NCI-H1105 treated with DMSO at 0.1 percent for 48 hours (cell line): ENCODE measurements at regions not wholly inside any gene's neighbourhood (a gene's known extent, or its start where the extent isn't known, plus 50 kb on each side); places are given as distances from the start of the nearest gene placed in this dataset.
"Not testable (repeated sequence)": the region's sequence is repeated elsewhere in the genome, so short reads cannot be mapped to it uniquely, and the experiment has no call there.

Experiments
- DNase-seq: peaks from one replicate; lab custom pipeline; 2025; lab: John Stamatoyannopoulos, UW

DNA sequence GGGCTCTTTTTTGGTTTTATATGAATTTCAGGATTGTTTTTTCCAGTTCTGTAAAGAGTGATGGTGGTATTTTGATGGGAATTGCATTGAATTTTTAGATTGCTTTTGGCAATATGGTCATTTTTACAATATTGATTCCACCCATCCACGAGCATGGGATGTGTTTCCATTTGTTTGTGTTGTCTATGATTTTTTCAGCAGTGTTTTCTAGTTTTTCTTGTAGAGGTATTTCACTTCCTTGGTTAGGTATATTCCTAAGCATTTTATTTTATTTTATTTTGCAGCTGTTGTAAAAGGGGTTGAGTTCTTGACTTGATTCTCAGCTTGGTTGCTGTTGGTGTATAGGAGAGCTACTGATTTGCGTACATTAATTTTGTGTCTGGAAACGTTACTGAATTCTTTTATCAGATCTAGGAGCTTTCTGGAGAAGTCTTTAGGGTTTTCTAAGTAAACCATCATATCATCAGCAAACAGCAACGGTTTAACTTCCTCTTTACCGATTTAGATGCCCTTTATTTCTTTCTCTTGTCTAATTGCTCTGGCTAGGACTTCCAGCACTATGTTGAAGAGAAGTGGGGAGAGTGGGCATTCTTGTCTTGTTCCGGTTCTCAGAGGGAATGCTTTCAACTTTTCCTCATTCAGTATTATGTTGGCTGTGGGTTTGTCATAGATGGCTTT is 69.4 kb upstream of the GNG12 start:
- not testable (repeated sequence) for DNase-seq

DNA sequence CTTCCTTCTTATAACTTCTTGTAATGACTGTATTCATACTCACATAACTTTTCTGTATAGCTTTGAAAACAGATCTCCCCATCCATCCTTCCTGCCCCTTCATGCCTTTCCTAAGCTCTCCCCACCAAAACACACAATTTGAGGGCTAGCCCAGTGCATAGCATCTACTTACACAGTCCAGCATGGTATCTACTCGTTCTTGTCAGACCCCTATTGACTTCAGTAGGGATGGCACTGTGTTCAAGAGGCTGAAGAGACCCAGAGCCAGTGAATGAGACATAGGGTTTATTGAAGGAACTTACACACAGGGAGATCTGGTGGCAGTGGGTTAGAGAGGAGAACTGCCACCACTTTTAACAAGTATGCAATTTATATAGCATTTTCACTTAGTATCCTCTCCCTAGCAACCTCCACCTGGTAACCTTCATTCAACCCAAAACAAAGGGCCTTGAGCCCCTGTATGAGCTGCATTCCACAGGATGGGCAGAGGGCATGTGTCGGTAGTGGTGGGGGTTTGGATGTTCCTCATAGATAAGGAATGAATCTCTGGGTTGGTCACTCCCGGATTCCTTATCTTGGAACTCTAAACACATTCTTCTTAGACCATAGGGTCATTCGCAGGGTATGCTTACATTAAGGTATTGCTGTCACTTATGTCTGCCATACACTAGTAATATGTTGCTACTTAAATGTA is 64.9 kb upstream of the GNG12 start:
- no peak for DNase-seq

DNA sequence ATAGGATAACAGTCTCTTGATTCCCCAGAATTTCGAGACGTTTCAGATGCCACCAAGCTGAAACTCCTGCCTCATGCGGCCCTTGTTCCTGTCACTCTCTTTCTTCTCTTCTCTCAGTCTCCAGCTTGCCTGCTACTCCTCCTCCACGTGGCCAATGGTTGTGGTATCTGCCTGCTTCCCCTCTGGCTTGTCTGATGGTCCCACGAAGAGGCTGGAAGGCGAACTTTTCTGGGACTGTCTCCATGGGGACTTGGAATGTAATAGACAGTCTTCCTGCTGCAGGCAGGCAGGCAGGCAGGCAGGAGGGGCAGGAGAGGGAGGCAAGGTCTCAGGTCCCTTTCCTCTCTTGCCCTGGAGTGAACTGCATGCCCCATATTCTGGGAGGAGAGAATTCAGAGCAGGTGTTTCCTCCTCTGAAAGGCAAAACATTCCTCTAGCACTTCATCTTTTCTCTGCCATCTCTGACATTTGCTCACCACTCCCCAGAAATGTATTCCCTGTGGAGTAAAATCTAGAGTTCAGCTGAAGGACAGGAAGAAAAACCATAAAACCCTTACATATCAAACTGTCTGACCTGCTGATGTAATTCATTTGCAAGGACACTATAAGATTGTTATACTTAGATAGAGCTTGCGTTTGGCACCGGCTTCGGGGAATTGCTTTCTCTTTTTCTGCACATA is 64.1 kb upstream of the GNG12 start:
- no peak for DNase-seq

DNA sequence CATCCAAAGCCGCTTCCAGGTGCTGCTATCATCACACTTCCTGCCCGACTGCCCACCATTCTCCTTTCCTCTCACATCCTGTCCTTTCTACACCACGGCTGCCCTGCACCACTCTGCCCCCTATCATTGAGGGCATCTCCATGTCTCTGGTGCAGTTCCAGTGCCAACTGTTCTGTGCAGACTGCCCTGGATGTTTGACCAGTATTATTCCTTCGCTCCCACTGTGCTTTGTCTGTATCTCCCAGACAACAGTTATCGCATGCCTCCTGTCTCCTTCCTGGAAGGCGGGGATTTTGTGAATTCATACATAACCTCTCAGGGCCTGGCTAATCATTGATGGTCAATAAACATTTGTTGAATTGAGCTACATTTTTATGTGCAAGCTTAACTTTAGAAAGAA is 63.6 kb upstream of the GNG12 start:
- DNase-seq, result no peak

DNA sequence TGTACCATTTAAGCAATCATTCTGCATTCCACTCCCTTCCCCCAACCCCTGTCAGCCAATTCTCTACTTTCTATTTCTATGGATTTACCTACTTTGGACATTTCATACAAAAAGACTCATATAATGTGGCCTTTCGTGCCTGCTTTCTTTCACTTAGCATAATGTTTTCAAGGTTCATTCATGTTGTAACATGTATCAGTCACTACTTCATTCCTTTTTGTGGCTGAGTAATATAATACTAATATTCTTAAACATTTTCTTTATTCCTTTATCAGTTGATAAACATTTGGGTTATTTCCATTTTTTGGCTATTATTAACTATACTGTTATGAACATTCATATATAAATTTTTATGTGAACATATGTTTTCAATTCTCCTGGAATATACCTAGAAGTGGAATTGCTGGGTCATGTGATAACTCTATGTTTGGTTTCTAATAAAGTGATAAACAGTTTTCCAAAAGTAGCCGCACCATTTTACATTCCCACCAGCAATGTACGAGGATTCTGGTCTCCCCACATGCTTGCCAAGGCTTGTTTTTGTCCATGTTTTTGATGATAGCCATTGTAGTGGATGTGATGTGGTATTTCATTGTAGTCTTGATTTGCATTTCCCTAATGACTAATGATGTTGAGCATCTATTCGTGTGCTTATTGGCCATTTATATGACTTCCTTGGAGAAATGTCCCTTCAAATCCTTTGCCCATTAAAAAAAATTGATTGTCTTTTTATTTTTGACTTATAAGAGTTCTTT is 61.9 kb upstream of the GNG12 start:
- DNase-seq, result no peak

DNA sequence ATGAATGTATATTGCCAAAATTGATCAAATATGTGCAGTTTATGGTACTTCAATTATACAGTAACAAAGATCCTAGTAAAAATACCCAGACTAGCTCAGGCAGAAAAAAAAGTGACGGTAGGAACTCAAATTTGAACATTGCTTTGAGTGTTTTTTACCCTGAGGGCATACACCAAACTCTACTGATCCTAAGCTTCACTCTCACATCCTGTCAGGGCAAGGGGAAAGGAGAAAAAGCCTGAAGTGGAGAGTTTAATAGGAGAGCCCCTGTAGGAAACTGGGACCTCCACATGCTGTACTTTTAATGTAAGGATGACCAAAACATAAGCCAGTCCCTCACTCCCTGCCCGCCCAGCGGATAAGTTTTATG is 59.8 kb upstream of the GNG12 start:
- no peak for DNase-seq

DNA sequence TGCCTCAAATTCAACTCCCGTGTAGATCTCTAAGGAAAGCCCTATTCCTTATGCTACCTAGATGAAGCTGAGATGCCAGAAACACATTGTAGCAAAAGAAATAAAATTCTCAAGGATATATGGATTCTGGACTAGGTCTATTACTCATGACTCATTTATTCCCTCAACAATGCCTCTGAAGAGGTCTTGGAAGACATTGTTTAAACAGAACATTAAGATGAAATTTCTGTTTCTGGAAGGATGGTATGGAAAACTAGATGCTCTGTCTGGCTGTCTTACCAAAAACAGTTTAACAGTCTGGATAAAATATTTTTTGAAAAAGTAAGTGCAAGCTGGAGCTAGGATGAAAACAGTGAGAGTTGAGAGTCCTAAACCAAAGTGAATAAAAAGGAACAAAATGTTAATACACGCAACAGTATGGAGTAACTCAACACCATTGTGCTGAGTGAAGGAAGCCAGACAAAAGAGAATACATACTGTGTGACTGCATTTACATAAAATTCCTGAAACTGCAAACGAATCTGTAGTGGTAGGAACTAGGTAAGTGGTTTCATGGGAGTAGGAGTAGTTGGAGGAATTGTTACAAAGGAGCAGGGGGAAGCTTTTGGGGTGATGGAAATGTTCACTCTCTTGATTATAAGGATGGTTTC is 59.3 kb upstream of the GNG12 start:
- DNase-seq, result no peak

DNA sequence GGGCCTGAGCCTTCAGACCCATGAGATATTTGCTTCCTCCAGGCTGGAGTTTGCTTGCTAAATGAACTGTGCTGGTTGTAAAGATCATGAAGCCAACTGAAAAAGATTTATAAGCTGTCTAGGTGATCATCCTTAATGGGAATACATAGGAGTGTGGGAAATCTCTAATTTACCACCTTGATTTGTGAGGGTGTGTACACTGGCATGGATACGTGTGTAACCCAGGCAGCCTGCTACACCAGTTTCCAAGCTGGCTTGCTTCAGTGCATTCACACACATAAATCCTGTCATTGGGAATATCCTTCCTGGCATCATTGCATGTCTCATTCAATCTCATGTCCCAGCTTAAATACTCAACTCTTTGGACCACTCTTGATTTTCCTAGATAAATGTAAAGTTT is 57.6 kb upstream of the GNG12 start:
- DNase-seq, result no peak

DNA sequence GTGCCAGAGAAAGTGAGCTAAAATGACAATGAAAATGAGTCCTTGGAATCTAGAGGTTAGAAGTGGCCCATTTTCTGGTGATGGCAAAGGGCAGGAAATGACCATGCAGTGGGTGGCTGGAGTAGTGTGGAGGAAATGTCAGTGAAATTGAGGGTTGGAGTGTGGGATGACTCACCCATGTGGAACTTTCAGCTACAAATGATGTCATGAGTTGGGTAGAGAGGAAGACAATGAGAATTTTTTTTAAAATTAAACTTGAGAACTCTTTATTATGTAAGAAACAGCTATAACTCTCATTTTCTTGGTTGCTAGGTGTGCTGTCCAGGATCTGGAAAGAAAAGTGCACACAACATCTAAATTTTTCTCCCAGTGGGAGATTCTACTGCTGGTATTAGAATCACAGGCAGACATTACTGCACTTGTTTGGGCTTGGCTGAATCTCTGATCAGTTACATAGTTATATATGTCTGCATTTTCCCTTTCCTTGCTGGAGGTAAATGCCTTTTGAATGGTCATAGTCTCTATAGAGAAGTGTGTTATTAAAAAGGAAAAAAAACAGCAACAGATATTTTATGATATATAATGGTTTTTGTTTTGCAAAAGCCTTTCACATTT is 56.8 kb upstream of the GNG12 start:
- DNase-seq, result no peak

DNA sequence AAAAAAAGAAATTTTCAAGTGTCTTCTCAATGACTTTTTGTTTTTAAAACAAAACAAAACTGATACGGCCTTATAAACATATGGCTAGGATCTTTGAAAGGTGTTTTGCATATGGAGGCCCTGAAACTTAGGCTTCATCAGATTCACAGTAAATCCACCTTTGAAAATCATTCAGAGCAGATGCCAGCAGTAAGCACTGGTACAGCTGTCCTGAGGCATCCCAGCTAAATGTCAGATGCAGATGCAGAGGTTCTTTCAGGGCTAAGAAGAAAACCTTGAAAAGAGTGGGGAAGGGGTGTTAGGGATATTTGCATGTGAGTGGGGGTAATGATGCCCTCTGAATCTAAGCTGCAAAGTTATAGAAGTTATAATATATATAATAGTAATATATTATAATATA is 56.2 kb upstream of the GNG12 start:
- no peak for DNase-seq

DNA sequence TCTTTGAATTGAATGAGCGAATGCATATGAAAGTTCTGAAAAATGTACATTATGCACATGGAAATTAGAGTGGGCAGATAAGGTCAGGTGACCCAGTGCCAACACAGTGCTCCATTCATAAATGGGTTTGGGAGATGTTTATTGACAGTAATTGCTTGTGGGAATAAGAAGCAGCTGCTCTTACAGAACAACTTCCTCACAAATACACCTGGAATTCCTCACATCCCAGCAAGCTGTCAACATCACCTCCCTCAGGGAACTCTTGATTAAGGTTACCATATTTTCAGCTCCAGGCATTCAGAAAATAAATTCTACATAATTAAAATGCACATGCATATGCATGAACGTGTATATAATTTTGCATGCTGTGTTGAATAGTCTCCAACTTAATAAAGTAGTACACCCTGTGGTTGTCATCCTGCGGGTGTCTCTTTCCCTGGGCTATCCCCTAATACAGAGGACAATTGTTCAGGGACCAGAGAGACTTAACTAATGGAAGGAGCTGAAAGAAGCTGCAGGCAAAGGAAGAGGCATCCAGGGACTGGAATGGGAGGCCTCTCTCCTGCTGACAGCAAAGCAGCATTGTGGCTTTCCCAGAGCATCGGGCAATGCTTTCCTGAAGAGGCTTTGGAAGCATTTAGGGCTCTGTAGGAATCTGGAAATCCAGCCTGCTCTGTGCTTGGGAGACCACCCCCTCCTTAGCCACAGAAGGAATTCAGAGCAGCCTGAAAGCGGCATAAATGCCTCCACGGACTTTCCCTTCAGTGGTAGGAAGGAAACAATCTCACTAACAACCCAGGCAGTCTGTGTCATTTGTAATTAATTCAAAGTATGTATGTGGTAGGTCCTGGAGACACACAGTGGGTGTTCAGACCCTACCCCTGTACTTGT is 55.2 kb upstream of the GNG12 start:
- DNase-seq, result no peak

DNA sequence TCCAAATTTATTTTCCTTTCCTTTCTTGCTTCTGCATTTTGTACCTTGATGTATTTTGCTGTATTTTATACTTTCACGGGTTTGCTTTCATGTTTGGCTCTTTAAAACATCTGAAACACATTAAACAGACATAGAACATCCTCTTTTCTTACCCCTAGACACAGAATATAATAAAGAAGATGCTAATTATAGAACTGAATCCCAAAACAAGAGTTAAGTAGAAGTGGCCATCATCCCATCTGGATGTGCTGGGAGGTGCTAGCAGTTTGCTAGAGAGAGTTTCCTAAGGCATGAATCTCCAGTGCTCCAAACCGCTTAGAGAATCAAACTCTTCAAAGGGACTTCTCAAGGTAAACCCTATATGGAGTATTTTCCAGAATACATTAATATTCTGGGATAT is 53.9 kb upstream of the GNG12 start:
- DNase-seq, result no peak

DNA sequence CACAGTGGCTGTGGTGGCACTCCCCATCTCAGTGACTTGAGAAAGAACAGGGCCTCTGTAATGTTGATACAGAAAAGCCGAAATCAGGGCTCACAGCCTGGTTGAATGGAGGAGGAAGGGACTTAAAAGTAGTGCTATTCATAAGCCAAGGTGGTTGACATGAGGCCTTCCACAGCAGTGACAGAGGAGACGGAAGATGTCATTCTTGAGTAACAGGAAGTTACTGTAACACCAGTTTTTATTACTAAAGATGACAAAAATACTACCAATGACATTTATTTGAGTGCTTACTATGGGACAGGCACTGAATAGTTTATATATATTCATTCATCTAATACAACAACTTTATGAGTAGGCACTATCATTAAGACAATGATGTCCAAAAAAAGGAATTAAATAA is 52.8 kb upstream of the GNG12 start:
- DNase-seq, result no peak

DNA sequence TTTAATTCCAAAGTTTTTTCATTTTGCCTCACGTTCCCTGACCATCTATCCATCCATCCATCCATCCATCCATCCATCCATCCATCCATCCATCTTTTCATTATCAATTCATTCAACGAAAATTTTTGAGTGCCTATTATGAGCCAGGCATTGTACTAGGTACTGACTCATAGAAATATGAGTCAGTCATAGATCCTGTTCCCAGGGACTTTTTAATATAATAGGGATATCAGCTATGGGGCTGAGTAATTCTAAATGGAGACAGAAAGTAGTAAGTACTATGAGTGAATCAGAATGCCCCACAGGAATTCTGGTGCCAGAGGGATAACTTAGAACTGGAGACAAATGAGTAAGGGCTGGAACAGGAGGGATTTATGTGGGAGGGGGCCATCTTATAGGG is 49.8 kb upstream of the GNG12 start:
- DNase-seq, result no peak
